ENCODE measurements at regions not wholly inside any gene's neighbourhood (a gene's known extent, or its start where the extent isn't known, plus 50 kb on each side); places are given as distances from the start of the nearest gene placed in this dataset.

- TF ChIP-seq CTCF (IDR thresholded peaks at IDR 0.05), result no peak
- Histone ChIP-seq H3K9me3 (ENCODE audit: control insufficient read depth, insufficient read depth, low read length) (no peaks in the 10 kb centered on the region), H3K4me3 (ENCODE audit: low read length) (no peak overlapping the region), H3K27ac (ENCODE audit: low read length) (no peak overlapping the region), H3K27me3 (ENCODE audit: control insufficient read depth, insufficient read depth, low read length) (no peaks in the 10 kb centered on the region), H3K36me3 (ENCODE audit: control insufficient read depth, insufficient read depth, low read length) (no peaks in the 10 kb centered on the region), H3K4me1 (ENCODE audit: control insufficient read depth, insufficient read depth, low read length) (peaks cover 19% of the 10 kb centered on the region)
- intact Hi-C loops (cut with micrococcal nuclease), result no loop called here
- Mint-ChIP-seq H3K9me3 (no peaks in the 10 kb centered on the region), H3K4me3 (no peak overlapping the region), H3K27ac (no peak overlapping the region), H3K36me3 (no peaks in the 10 kb centered on the region), H3K4me1 (peaks cover 42 to 52% of the 10 kb centered on the region in 2 donors), H3K27me3 (ENCODE audit: low read depth in 2 of 2) (no peaks in the 10 kb centered on the region)
- ATAC-seq, result no peak
- DNase-seq, result no peak
- 96% methylated on average over 9 of the region's 9 CpGs for WGBS (ENCODE audit: insufficient coverage)
Observed at GRCh38 chr15:69505956-69506556, 53.4 kb downstream of the RPLP1 start.

DNA sequence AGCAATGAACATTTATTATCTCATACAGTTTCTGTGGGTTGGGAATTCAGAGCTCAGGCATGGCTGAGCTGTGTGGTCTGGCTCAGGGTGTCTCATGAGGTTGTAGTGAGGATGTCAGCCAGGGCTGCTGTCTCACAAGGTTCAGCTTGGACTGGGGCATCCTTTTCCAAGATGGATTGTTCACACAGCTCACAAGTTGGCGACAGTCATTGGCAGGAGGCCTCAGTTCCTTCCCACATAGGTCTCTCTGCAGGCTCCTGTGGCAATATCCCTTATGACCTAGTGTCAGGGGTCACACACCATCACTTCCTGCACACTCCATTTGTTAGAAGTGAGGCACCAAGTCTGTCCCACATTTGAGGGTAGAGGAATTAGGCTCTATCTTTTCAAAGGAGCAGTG, 56.0 kb downstream of the RPLP1 start:
- Histone ChIP-seq H3K9me3 (ENCODE audit: control insufficient read depth, insufficient read depth, low read length) (no peaks in the 10 kb centered on the region), H3K27ac (ENCODE audit: low read length) (peak overlapping the region; percentile 15), H3K4me3 (ENCODE audit: low read length) (no peak overlapping the region), H3K27me3 (ENCODE audit: control insufficient read depth, insufficient read depth, low read length) (no peaks in the 10 kb centered on the region), H3K36me3 (ENCODE audit: control insufficient read depth, insufficient read depth, low read length) (no peaks in the 10 kb centered on the region), H3K4me1 (ENCODE audit: control insufficient read depth, insufficient read depth, low read length) (peaks cover 19% of the 10 kb centered on the region)
- no peak for TF ChIP-seq CTCF (IDR thresholded peaks at IDR 0.05)
- H3K27ac Mint-ChIP-seq, result peak overlapping the region; percentile 60 to 77
- H3K4me1 Mint-ChIP-seq, result peaks cover 38 to 55% of the 10 kb centered on the region in 2 donors
- WGBS (ENCODE audit: insufficient coverage), result 90% methylated on average over 1 of the region's 1 CpG
- no peak overlapping the region for H3K4me3 Mint-ChIP-seq
- peaks cover 6% of the 10 kb centered on the region in 2 donors for H3K27me3 Mint-ChIP-seq (ENCODE audit: low read depth in 2 of 2)
- intact Hi-C loops (cut with micrococcal nuclease), result loop anchor here (1.0 kb wide), 1 partner anchor 9 kb away; no protein-coding TSS in a partner anchor
- DNase-seq (no peak), ATAC-seq (peak; percentile 38 to 52 (median 46))
- no peaks in the 10 kb centered on the region for H3K36me3 Mint-ChIP-seq
- no peaks in the 10 kb centered on the region for H3K9me3 Mint-ChIP-seq

DNA sequence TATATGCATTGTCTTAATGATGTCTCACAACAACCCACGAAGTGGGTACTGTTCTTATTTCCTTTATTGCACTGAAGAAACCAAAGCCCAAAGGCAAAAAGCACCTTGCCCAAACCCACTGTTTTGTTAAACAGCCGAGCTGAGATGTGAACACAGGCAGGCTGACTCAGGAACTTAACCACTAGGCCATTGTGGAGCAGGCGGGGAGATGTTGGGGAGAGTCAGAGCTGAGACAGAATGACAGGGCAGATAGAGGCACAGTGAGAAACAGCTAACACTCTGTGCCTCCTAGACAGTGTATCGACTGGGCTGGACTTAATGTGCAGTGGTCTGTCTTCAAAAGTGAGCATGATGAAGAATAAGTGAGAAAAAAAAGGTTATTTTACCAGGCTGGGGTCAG, 56.5 kb downstream of the RPLP1 start:
- Mint-ChIP-seq H3K4me1 (peaks cover 36 to 54% of the 10 kb centered on the region in 2 donors), H3K36me3 (no peaks in the 10 kb centered on the region), H3K4me3 (peak overlapping the region; percentile 43), H3K27ac (peak overlapping the region; percentile 60 to 77), H3K27me3 (ENCODE audit: low read depth in 2 of 2) (peaks cover 6 to 7% of the 10 kb centered on the region in 2 donors), H3K9me3 (no peaks in the 10 kb centered on the region)
- peak; percentile 15 to 56 for DNase-seq
- Histone ChIP-seq H3K9me3 (ENCODE audit: control insufficient read depth, insufficient read depth, low read length) (no peaks in the 10 kb centered on the region), H3K4me3 (ENCODE audit: low read length) (no peak overlapping the region), H3K4me1 (ENCODE audit: control insufficient read depth, insufficient read depth, low read length) (peaks cover 19% of the 10 kb centered on the region), H3K27me3 (ENCODE audit: control insufficient read depth, insufficient read depth, low read length) (no peaks in the 10 kb centered on the region), H3K27ac (ENCODE audit: low read length) (peak overlapping the region; percentile 15), H3K36me3 (ENCODE audit: control insufficient read depth, insufficient read depth, low read length) (no peaks in the 10 kb centered on the region)
- intact Hi-C loops (cut with micrococcal nuclease), result loop anchor here (1.0 kb wide), 1 partner anchor 10 kb away; no protein-coding TSS in a partner anchor
- TF ChIP-seq CTCF (IDR thresholded peaks at IDR 0.05), result no peak
- peak; percentile 80 to 97 (median 93) for ATAC-seq
- 50% methylated on average over 4 of the region's 4 CpGs for WGBS (ENCODE audit: insufficient coverage)

DNA sequence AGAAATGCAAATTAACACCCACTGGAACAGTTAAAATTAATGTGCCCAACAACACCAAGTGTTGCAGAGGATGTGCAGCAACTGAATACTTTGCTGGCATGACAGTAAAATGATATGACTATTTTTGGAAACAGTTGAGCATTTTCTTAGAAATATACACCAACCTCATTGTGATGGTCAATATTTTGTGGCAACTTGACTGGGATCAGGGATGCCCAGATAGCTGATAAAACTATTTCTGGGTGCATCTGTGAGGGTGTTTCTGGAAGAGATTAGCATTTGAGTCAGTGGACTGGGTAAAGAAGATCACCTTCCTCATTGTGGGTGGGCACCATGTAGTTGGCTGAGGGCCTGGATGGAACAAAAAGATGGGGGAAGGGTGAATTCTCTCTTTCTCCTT, 57.9 kb downstream of the RPLP1 start:
- peaks cover 6 to 7% of the 10 kb centered on the region in 2 donors for H3K27me3 Mint-ChIP-seq (ENCODE audit: low read depth in 2 of 2)
- Histone ChIP-seq H3K4me3 (ENCODE audit: low read length) (no peak overlapping the region), H3K36me3 (ENCODE audit: control insufficient read depth, insufficient read depth, low read length) (no peaks in the 10 kb centered on the region), H3K27ac (ENCODE audit: low read length) (no peak overlapping the region), H3K4me1 (ENCODE audit: control insufficient read depth, insufficient read depth, low read length) (peaks cover 19% of the 10 kb centered on the region), H3K9me3 (ENCODE audit: control insufficient read depth, insufficient read depth, low read length) (no peaks in the 10 kb centered on the region), H3K27me3 (ENCODE audit: control insufficient read depth, insufficient read depth, low read length) (no peaks in the 10 kb centered on the region)
- ATAC-seq, result no peak
- no peak overlapping the region for H3K4me3 Mint-ChIP-seq
- H3K36me3 Mint-ChIP-seq, result no peaks in the 10 kb centered on the region
- H3K9me3 Mint-ChIP-seq, result no peaks in the 10 kb centered on the region
- no peak for DNase-seq
- no peak overlapping the region for H3K27ac Mint-ChIP-seq
- no peak for TF ChIP-seq CTCF (IDR thresholded peaks at IDR 0.05)
- peaks cover 36 to 54% of the 10 kb centered on the region in 2 donors for H3K4me1 Mint-ChIP-seq
- intact Hi-C loops (cut with micrococcal nuclease), result no loop called here
